ENCODE measurements at regions not wholly inside any gene's neighbourhood (a gene's known extent, or its start where the extent isn't known, plus 50 kb on each side); places are given as distances from the start of the nearest gene placed in this dataset.

GRCh38 chr11:69908511-69909220, 89.5 kb upstream of the FGF3 start:
- no peak for TF ChIP-seq POLR2A (IDR thresholded peaks at IDR 0.05; ENCODE audit: low read depth, low read length)
- TF ChIP-seq TAF1 (IDR thresholded peaks at IDR 0.05; ENCODE audit: borderline replicate concordance, low read depth, low read length): no peak
- no peak for TF ChIP-seq POLR2AphosphoS5 (IDR thresholded peaks at IDR 0.05; ENCODE audit: low read depth, low read length)
